ENCODE measurements at regions not wholly inside any gene's neighbourhood (a gene's known extent, or its start where the extent isn't known, plus 50 kb on each side); places are given as distances from the start of the nearest gene placed in this dataset.
"Not testable (repeated sequence)": the region's sequence is repeated elsewhere in the genome, so short reads cannot be mapped to it uniquely, and the experiment has no call there.

GRCh38 chr10:3380406-3381050 is 207.9 kb upstream of the PITRM1 start:
- Histone ChIP-seq H3K9ac (ENCODE audit: insufficient read length) (no peak overlapping the region), H3K9me3 (ENCODE audit: low read depth, low read length) (no peaks in the 10 kb centered on the region), H3K4me3 (no peak overlapping the region), H3K36me3 (ENCODE audit: insufficient read depth, low read length) (no peaks in the 10 kb centered on the region), H3K27ac (no peak overlapping the region)
- DNase-seq (ENCODE audit: low read depth, low spot score): no peak
- TF ChIP-seq POLR2AphosphoS5 (IDR thresholded peaks at IDR 0.05; ENCODE audit: borderline replicate concordance, low read depth, low read length) (no peak), FOXP2 (optimal IDR thresholded peaks at IDR 0.05; ENCODE audit: control extremely low read depth, extremely low read length, insufficient read depth) (no peak), EZH2 (IDR thresholded peaks at IDR 0.05) (no peak)

GRCh38 chr10:3376631-3377030 is 204.0 kb upstream of the PITRM1 start:
- no peaks in the 10 kb centered on the region for H3K36me3 ChIP-seq (ENCODE audit: insufficient read depth, low read length)
- H3K9me3 ChIP-seq (ENCODE audit: low read depth, low read length): no peaks in the 10 kb centered on the region
- H3K27ac ChIP-seq: no peak overlapping the region
- H3K9ac ChIP-seq (ENCODE audit: insufficient read length): no peak overlapping the region
- no peak overlapping the region for H3K4me3 ChIP-seq
- no peak for TF ChIP-seq EZH2 (IDR thresholded peaks at IDR 0.05)
- TF ChIP-seq POLR2AphosphoS5 (IDR thresholded peaks at IDR 0.05; ENCODE audit: borderline replicate concordance, low read depth, low read length): no peak
- no peak for TF ChIP-seq FOXP2 (optimal IDR thresholded peaks at IDR 0.05; ENCODE audit: control extremely low read depth, extremely low read length, insufficient read depth)
- no peak for DNase-seq (ENCODE audit: low read depth, low spot score)

DNA sequence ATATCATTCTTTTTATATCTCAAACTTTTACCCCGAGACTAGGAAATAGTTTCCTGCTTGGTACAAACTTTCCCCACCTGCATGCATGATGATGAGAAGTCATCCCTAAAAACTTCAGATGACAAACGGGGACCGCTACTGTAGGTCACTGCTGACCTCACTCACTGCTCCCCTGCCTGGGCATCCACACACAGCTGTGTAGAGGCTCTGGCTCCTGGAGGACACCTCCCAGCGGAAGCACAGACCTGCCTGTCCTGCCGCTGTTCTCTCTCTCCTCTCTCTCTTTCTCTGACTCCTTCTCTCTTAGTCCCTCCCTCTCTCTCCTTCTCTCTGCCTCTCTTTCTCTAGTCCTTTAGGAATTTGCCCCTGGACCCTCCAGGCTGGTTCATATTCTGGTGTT is 202.9 kb upstream of the PITRM1 start:
- Histone ChIP-seq H3K27ac (no peak overlapping the region), H3K36me3 (ENCODE audit: insufficient read depth, low read length) (no peaks in the 10 kb centered on the region), H3K9ac (ENCODE audit: insufficient read length) (no peak overlapping the region), H3K4me3 (no peak overlapping the region), H3K9me3 (ENCODE audit: low read depth, low read length) (no peaks in the 10 kb centered on the region)
- TF ChIP-seq EZH2 (IDR thresholded peaks at IDR 0.05): no peak
- no peak for TF ChIP-seq FOXP2 (optimal IDR thresholded peaks at IDR 0.05; ENCODE audit: control extremely low read depth, extremely low read length, insufficient read depth)
- TF ChIP-seq POLR2AphosphoS5 (IDR thresholded peaks at IDR 0.05; ENCODE audit: borderline replicate concordance, low read depth, low read length): no peak
- no peak for DNase-seq (ENCODE audit: low read depth, low spot score)

- TF ChIP-seq FOXP2 (optimal IDR thresholded peaks at IDR 0.05; ENCODE audit: control extremely low read depth, extremely low read length, insufficient read depth): no peak
- no peak for TF ChIP-seq POLR2AphosphoS5 (IDR thresholded peaks at IDR 0.05; ENCODE audit: borderline replicate concordance, low read depth, low read length)
- no peak for TF ChIP-seq EZH2 (IDR thresholded peaks at IDR 0.05)
- no peaks in the 10 kb centered on the region for H3K36me3 ChIP-seq (ENCODE audit: insufficient read depth, low read length)
- H3K4me3 ChIP-seq: no peak overlapping the region
- H3K9ac ChIP-seq (ENCODE audit: insufficient read length): no peak overlapping the region
- DNase-seq (ENCODE audit: low read depth, low spot score): no peak
- no peaks in the 10 kb centered on the region for H3K9me3 ChIP-seq (ENCODE audit: low read depth, low read length)
- no peak overlapping the region for H3K27ac ChIP-seq
Measured at GRCh38 chr10:3374914-3375313, 202.3 kb upstream of the PITRM1 start.

GRCh38 chr10:3373374-3374027 is 200.9 kb upstream of the PITRM1 start:
- not testable (repeated sequence) for H3K27ac ChIP-seq; H3K4me3 ChIP-seq; DNase-seq (ENCODE audit: low read depth, low spot score); H3K9ac ChIP-seq (ENCODE audit: insufficient read length); H3K9me3 ChIP-seq (ENCODE audit: low read depth, low read length); H3K36me3 ChIP-seq (ENCODE audit: insufficient read depth, low read length)

- Histone ChIP-seq H3K36me3 (ENCODE audit: insufficient read depth, low read length) (no peaks in the 10 kb centered on the region), H3K27ac (no peak overlapping the region), H3K9me3 (ENCODE audit: low read depth, low read length) (no peaks in the 10 kb centered on the region), H3K9ac (ENCODE audit: insufficient read length) (no peak overlapping the region), H3K4me3 (no peak overlapping the region)
- no peak for DNase-seq (ENCODE audit: low read depth, low spot score)
- TF ChIP-seq EZH2 (IDR thresholded peaks at IDR 0.05): no peak
- TF ChIP-seq FOXP2 (optimal IDR thresholded peaks at IDR 0.05; ENCODE audit: control extremely low read depth, extremely low read length, insufficient read depth): no peak
- no peak for TF ChIP-seq POLR2AphosphoS5 (IDR thresholded peaks at IDR 0.05; ENCODE audit: borderline replicate concordance, low read depth, low read length)
Measured at GRCh38 chr10:3372281-3372680, 199.7 kb upstream of the PITRM1 start.

GRCh38 chr10:3371624-3372023 is 199.0 kb upstream of the PITRM1 start:
- not testable (repeated sequence) for H3K9me3 ChIP-seq (ENCODE audit: low read depth, low read length); H3K4me3 ChIP-seq; H3K27ac ChIP-seq; H3K36me3 ChIP-seq (ENCODE audit: insufficient read depth, low read length); DNase-seq (ENCODE audit: low read depth, low spot score); H3K9ac ChIP-seq (ENCODE audit: insufficient read length)

DNA sequence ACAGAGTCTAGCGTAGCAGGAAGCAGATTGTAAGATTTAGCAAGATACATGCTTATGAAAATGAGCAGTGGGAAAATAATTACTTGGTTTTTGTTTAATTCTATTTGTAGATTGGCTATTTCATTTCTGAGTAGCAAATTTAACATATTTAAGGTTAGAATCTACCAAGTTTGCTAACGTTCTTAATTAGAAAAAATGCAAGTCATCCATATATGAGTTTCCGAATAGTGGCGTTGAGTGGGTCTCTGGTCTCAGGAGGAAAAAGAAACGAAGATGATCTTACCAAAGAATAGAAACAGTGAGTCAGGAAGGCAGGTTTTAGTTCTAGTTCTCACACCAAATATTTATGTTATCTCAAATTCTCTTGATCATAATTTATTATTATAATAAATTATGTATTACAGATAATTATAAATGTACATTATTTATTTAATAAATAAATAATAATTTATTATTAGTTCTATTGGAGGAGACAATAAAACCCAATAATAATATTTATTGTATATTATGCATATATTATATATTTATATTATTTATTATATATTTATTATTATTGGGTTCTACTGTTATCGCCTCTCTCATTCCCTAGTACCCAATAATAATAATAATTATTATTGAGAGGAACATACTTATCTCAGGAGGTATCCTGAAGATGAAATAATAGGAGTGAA is 194.3 kb upstream of the PITRM1 start:
- H3K4me3 ChIP-seq: no peak overlapping the region
- no peak overlapping the region for H3K9ac ChIP-seq (ENCODE audit: insufficient read length)
- TF ChIP-seq FOXP2 (optimal IDR thresholded peaks at IDR 0.05; ENCODE audit: control extremely low read depth, extremely low read length, insufficient read depth) (no peak), EZH2 (IDR thresholded peaks at IDR 0.05) (no peak), POLR2AphosphoS5 (IDR thresholded peaks at IDR 0.05; ENCODE audit: borderline replicate concordance, low read depth, low read length) (no peak)
- H3K27ac ChIP-seq: no peak overlapping the region
- DNase-seq (ENCODE audit: low read depth, low spot score): no peak
- H3K36me3 ChIP-seq (ENCODE audit: insufficient read depth, low read length): no peaks in the 10 kb centered on the region
- H3K9me3 ChIP-seq (ENCODE audit: low read depth, low read length): no peaks in the 10 kb centered on the region

DNA sequence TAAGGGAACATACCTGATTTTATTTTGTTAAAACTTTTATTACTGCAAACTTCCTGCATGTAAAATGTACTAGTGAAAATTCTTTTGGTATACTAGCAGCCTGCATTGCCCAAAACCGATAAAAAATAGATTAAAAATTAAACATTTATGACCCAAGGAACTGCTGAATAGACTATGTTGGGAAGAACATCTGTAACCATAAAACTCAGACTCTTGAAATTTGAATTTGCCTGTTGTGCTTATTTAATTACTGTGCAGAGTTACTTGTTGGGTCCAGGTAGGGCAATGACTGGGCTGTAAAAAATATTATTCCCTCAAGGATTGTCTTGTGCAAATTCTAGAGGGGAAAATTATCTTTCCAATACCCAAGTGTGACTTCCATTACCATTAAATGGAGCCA is 193.5 kb upstream of the PITRM1 start:
- Histone ChIP-seq H3K9me3 (ENCODE audit: low read depth, low read length) (no peaks in the 10 kb centered on the region), H3K27ac (no peak overlapping the region), H3K9ac (ENCODE audit: insufficient read length) (no peak overlapping the region), H3K4me3 (no peak overlapping the region), H3K36me3 (ENCODE audit: insufficient read depth, low read length) (no peaks in the 10 kb centered on the region)
- no peak for TF ChIP-seq EZH2 (IDR thresholded peaks at IDR 0.05)
- TF ChIP-seq POLR2AphosphoS5 (IDR thresholded peaks at IDR 0.05; ENCODE audit: borderline replicate concordance, low read depth, low read length): no peak
- TF ChIP-seq FOXP2 (optimal IDR thresholded peaks at IDR 0.05; ENCODE audit: control extremely low read depth, extremely low read length, insufficient read depth): no peak
- no peak for DNase-seq (ENCODE audit: low read depth, low spot score)
